ENCODE measurements at regions not wholly inside any gene's neighbourhood (a gene's known extent, or its start where the extent isn't known, plus 50 kb on each side); places are given as distances from the start of the nearest gene placed in this dataset.
A peak's percentile ranks its signal among the peaks of the same experiment; 100 is the strongest.
"Not testable (repeated sequence)": the region's sequence is repeated elsewhere in the genome, so short reads cannot be mapped to it uniquely, and the experiment has no call there.

- Histone ChIP-seq H3K4me3 (ENCODE audit: control insufficient read depth in 2 of 3, extremely low read depth in 1 of 3, insufficient read depth in 2 of 3, low read depth in 1 of 3, low read length in 3 of 3) (peak overlapping the region; percentile 77 to 96 (median 87)), H2AFZ (ENCODE audit: control insufficient read depth, low read length) (peak overlapping the region; percentile 92), H3K9me3 (ENCODE audit: control insufficient read depth, low read depth, low read length) (no peaks in the 10 kb centered on the region), H3K36me3 (ENCODE audit: control insufficient read depth in 2 of 2, extremely low read depth in 1 of 2, insufficient read depth in 2 of 2, low read length in 2 of 2) (peaks cover 8 to 10% of the 10 kb centered on the region in 2 experiments), H4K20me1 (ENCODE audit: control insufficient read depth, extremely low read depth, insufficient read depth, low read length) (peaks cover 8% of the 10 kb centered on the region), H3K27ac (ENCODE audit: control insufficient read depth, insufficient read depth, low read length) (peak overlapping the region; percentile 69), H3K9me1 (ENCODE audit: control insufficient read depth, extremely low read depth, insufficient read depth, low read length) (no peaks in the 10 kb centered on the region), H3K4me2 (ENCODE audit: control insufficient read depth, extremely low read depth, insufficient read depth, low read depth, low read length) (peak overlapping the region; percentile 88), H3K79me2 (ENCODE audit: control insufficient read depth, insufficient read depth, low read length) (peaks cover 43% of the 10 kb centered on the region), H3K9ac (ENCODE audit: control insufficient read depth, extremely low read depth, insufficient read depth, low read length) (peak overlapping the region; percentile 82), H3K4me1 (ENCODE audit: control insufficient read depth, extremely low read depth, insufficient read depth, low read length) (peaks cover 14% of the 10 kb centered on the region), H3K27me3 (ENCODE audit: control insufficient read depth, extremely low read depth, insufficient read depth, low read length) (no peaks in the 10 kb centered on the region)
- FAIRE-seq (no peak), DNase-seq (ENCODE audit: low read depth, low spot score) (no peak)
- dilution Hi-C loops (cut with MboI; ENCODE audit: extremely low pct_ligation_motif_present, low sequenced_read_pairs): no loop called here
- TF ChIP-seq CTCF (optimal IDR thresholded peaks at IDR 0.05 in 1 of 3, IDR thresholded peaks at IDR 0.05 in 1 of 3, conservative IDR thresholded peaks at IDR 0.05 in 1 of 3; ENCODE audit: extremely low read depth in 1 of 3, insufficient read depth in 2 of 3, low read length in 3 of 3) (peak; percentile 38 to 94 (median 88)), EZH2 (IDR thresholded peaks at IDR 0.05; ENCODE audit: low read length) (no peak)
Measured at GRCh38 chr7:149624419-149625339, 127.1 kb upstream of the ZNF746 start.

GRCh38 chr7:149624006-149624405, 126.4 kb upstream of the ZNF746 start:
- DNase-seq (ENCODE audit: low read depth, low spot score) (no peak), FAIRE-seq (no peak)
- Histone ChIP-seq H2AFZ (ENCODE audit: control insufficient read depth, low read length) (peak overlapping the region; percentile 21), H4K20me1 (ENCODE audit: control insufficient read depth, extremely low read depth, insufficient read depth, low read length) (peaks cover 8% of the 10 kb centered on the region), H3K4me2 (ENCODE audit: control insufficient read depth, extremely low read depth, insufficient read depth, low read depth, low read length) (peak overlapping the region; percentile 78), H3K9ac (ENCODE audit: control insufficient read depth, extremely low read depth, insufficient read depth, low read length) (peak overlapping the region; percentile 82), H3K36me3 (ENCODE audit: control insufficient read depth in 2 of 2, extremely low read depth in 1 of 2, insufficient read depth in 2 of 2, low read length in 2 of 2) (peaks cover 12 to 14% of the 10 kb centered on the region in 2 experiments), H3K9me1 (ENCODE audit: control insufficient read depth, extremely low read depth, insufficient read depth, low read length) (no peaks in the 10 kb centered on the region), H3K4me3 (ENCODE audit: control insufficient read depth in 2 of 3, extremely low read depth in 1 of 3, insufficient read depth in 2 of 3, low read depth in 1 of 3, low read length in 3 of 3) (peak overlapping the region; percentile 77 to 96 (median 87)), H3K27me3 (ENCODE audit: control insufficient read depth, extremely low read depth, insufficient read depth, low read length) (no peaks in the 10 kb centered on the region), H3K79me2 (ENCODE audit: control insufficient read depth, insufficient read depth, low read length) (peaks cover 43% of the 10 kb centered on the region), H3K4me1 (ENCODE audit: control insufficient read depth, extremely low read depth, insufficient read depth, low read length) (peaks cover 14% of the 10 kb centered on the region), H3K27ac (ENCODE audit: control insufficient read depth, insufficient read depth, low read length) (peak overlapping the region; percentile 69), H3K9me3 (ENCODE audit: control insufficient read depth, low read depth, low read length) (no peaks in the 10 kb centered on the region)
- dilution Hi-C loops (cut with MboI; ENCODE audit: extremely low pct_ligation_motif_present, low sequenced_read_pairs): no loop called here
- no peak for TF ChIP-seq EZH2 (IDR thresholded peaks at IDR 0.05; ENCODE audit: low read length)
- peak in 1 of 3 experiments; percentile 6 for TF ChIP-seq CTCF (optimal IDR thresholded peaks at IDR 0.05 in 1 of 3, IDR thresholded peaks at IDR 0.05 in 1 of 3, conservative IDR thresholded peaks at IDR 0.05 in 1 of 3; ENCODE audit: extremely low read depth in 1 of 3, insufficient read depth in 2 of 3, low read length in 3 of 3)

GRCh38 chr7:149623262-149623997, 125.8 kb upstream of the ZNF746 start:
- dilution Hi-C loops (cut with MboI; ENCODE audit: extremely low pct_ligation_motif_present, low sequenced_read_pairs); H3K9me1 ChIP-seq (ENCODE audit: control insufficient read depth, extremely low read depth, insufficient read depth, low read length); H4K20me1 ChIP-seq (ENCODE audit: control insufficient read depth, extremely low read depth, insufficient read depth, low read length); H3K9me3 ChIP-seq (ENCODE audit: control insufficient read depth, low read depth, low read length); FAIRE-seq; H3K27me3 ChIP-seq (ENCODE audit: control insufficient read depth, extremely low read depth, insufficient read depth, low read length); DNase-seq (ENCODE audit: low read depth, low spot score); H2AFZ ChIP-seq (ENCODE audit: control insufficient read depth, low read length): not testable (repeated sequence)
- Histone ChIP-seq H3K79me2 (ENCODE audit: control insufficient read depth, insufficient read depth, low read length) (peaks cover 43% of the 10 kb centered on the region), H3K36me3 (ENCODE audit: control insufficient read depth in 2 of 2, extremely low read depth in 1 of 2, insufficient read depth in 2 of 2, low read length in 2 of 2) (peaks cover 14% of the 10 kb centered on the region in 2 experiments), H3K4me1 (ENCODE audit: control insufficient read depth, extremely low read depth, insufficient read depth, low read length) (peaks cover 14% of the 10 kb centered on the region), H3K9ac (ENCODE audit: control insufficient read depth, extremely low read depth, insufficient read depth, low read length) (peak overlapping the region; percentile 82), H3K4me3 (ENCODE audit: control insufficient read depth in 2 of 3, extremely low read depth in 1 of 3, insufficient read depth in 2 of 3, low read depth in 1 of 3, low read length in 3 of 3) (peak overlapping the region; percentile 77 to 96 (median 87)), H3K27ac (ENCODE audit: control insufficient read depth, insufficient read depth, low read length) (peak overlapping the region; percentile 69), H3K4me2 (ENCODE audit: control insufficient read depth, extremely low read depth, insufficient read depth, low read depth, low read length) (peak overlapping the region; percentile 78)
